ENCODE measurements at regions not wholly inside any gene's neighbourhood (a gene's known extent, or its start where the extent isn't known, plus 50 kb on each side); places are given as distances from the start of the nearest gene placed in this dataset.

GRCh38 chr5:3429962-3430361, 165.7 kb upstream of the IRX1 start (continued):
- no peak for TF ChIP-seq ARID4B (CRISPR knock-in tag; IDR thresholded peaks at IDR 0.05; ENCODE audit: borderline replicate concordance)
- no peak for TF ChIP-seq GTF2I (CRISPR knock-in tag; conservative IDR thresholded peaks at IDR 0.05)
- TF ChIP-seq E2F5 (CRISPR knock-in tag; IDR thresholded peaks at IDR 0.05): no peak
- TF ChIP-seq FOXJ3 (CRISPR knock-in tag; IDR thresholded peaks at IDR 0.05; ENCODE audit: borderline replicate concordance): no peak
- no peak for TF ChIP-seq E2F4 (CRISPR knock-in tag; IDR thresholded peaks at IDR 0.05; ENCODE audit: borderline replicate concordance, low read depth)
- TF ChIP-seq SP1 (CRISPR knock-in tag; conservative IDR thresholded peaks at IDR 0.05): no peak
- no peak for TF ChIP-seq FOXP1 (CRISPR knock-in tag; IDR thresholded peaks at IDR 0.05; ENCODE audit: borderline replicate concordance)
- no peak for TF ChIP-seq PRDM15 (CRISPR knock-in tag; IDR thresholded peaks at IDR 0.05)
- TF ChIP-seq SOX15 (CRISPR knock-in tag; IDR thresholded peaks at IDR 0.05): no peak
- TF ChIP-seq ZNF396 (CRISPR knock-in tag; IDR thresholded peaks at IDR 0.05; ENCODE audit: borderline replicate concordance): no peak
- no peak for TF ChIP-seq MYBL2 (CRISPR knock-in tag; IDR thresholded peaks at IDR 0.05)

GRCh38 chr5:3428334-3428733, 167.3 kb upstream of the IRX1 start:
- CTCF ChIA-PET: no interaction called here
- no peak overlapping the region for H3K4me3 Mint-ChIP-seq
- 0 out of 2 replicates have a peak, but pooled peaks cover 3% of the 10 kb centered on the region for H3K4me1 Mint-ChIP-seq
- H3K27ac Mint-ChIP-seq: no peak overlapping the region
- H3K27me3 Mint-ChIP-seq (ENCODE audit: low read depth): no peaks in the 10 kb centered on the region; the same call in none of the 2 replicates
- ATAC-seq: peak; percentile 60
- POLR2A ChIA-PET: no interaction called here
- TF ChIP-seq ZBTB21 (CRISPR knock-in tag; IDR thresholded peaks at IDR 0.05; ENCODE audit: borderline replicate concordance): no peak
- no peak for TF ChIP-seq TCF7 (CRISPR knock-in tag; IDR thresholded peaks at IDR 0.05; ENCODE audit: low read depth)
- TF ChIP-seq SP1 (CRISPR knock-in tag; conservative IDR thresholded peaks at IDR 0.05): no peak
- TF ChIP-seq SOX15 (CRISPR knock-in tag; IDR thresholded peaks at IDR 0.05): no peak
- no peak for TF ChIP-seq RORB (CRISPR knock-in tag; IDR thresholded peaks at IDR 0.05)
- no peak for TF ChIP-seq NR3C1 (CRISPR knock-in tag; conservative IDR thresholded peaks at IDR 0.05; ENCODE audit: low read depth)
- TF ChIP-seq NR1H2 (CRISPR knock-in tag; IDR thresholded peaks at IDR 0.05): no peak
- 0 out of 2 replicates have a peak, but pooled peaks cover 4% of the 10 kb centered on the region for H3K36me3 Mint-ChIP-seq
- H3K9me3 Mint-ChIP-seq: peaks cover 11% of the 10 kb centered on the region
- peak; percentile 31 for DNase-seq (ENCODE audit: low spot score)

Data from WTC11 (cell line).